Neural progenitor cell (in vitro differentiated cells): ENCODE measurements at regions not wholly inside any gene's neighbourhood (a gene's known extent, or its start where the extent isn't known, plus 50 kb on each side); places are given as distances from the start of the nearest gene placed in this dataset.

Source experiments
- CTCF ChIP-seq: fragments of 200-600 bp; sonication (generic); IDR thresholded peaks from 2 replicates; pipeline ENCODE4 v1.5.1; 2017; ENCODE audit warnings: antibody characterized with exemption, mild to moderate bottlenecking
- EZH2 ChIP-seq: fragments of 200-600 bp; sonication (generic); IDR thresholded peaks from 2 replicates; pipeline ENCODE4 v1.6.1; 2017; ENCODE audit warnings: antibody characterized with exemption, mild to moderate bottlenecking, moderate library complexity
- EZH2phosphoT487 ChIP-seq: fragments of 200-600 bp; sonication (generic); IDR thresholded peaks from 2 replicates; pipeline ENCODE4 v1.6.1; 2017; ENCODE audit warnings: antibody characterized with exemption

GRCh38 chr1:36737038-36737555 is 254.4 kb upstream of the CSF3R start:
- TF ChIP-seq CTCF (no peak), EZH2 (no peak), EZH2phosphoT487 (no peak)
